HuH-7 (cell line): ENCODE measurements at regions not wholly inside any gene's neighbourhood (a gene's known extent, or its start where the extent isn't known, plus 50 kb on each side); places are given as distances from the start of the nearest gene placed in this dataset.

ENCODE experiments used
- DNase-seq: peaks from one replicate; pipeline ENCODE4 v3.0.0; 2011; ENCODE audit warnings: low spot score

- DNase-seq: no peak
Observed at GRCh38 chr18:51582551-51582950, 385.1 kb upstream of the MEX3C start.

GRCh38 chr18:51588616-51589015 lies 391.1 kb upstream of the MEX3C start:
- no peak for DNase-seq

- no peak for DNase-seq
Observed at GRCh38 chr18:51593931-51594330, 396.4 kb upstream of the MEX3C start.

GRCh38 chr18:51603111-51603510 lies 405.6 kb upstream of the MEX3C start:
- DNase-seq: no peak

- DNase-seq: no peak
Observed at GRCh38 chr18:51603551-51603950, 406.1 kb upstream of the MEX3C start.

GRCh38 chr18:51610481-51610880 lies 413.0 kb upstream of the MEX3C start:
- DNase-seq: no peak

- no peak for DNase-seq
Observed at GRCh38 chr18:51611326-51611725, 413.8 kb upstream of the MEX3C start.

GRCh38 chr18:51614033-51614432 lies 416.6 kb upstream of the MEX3C start:
- DNase-seq: no peak

- no peak for DNase-seq
Observed at GRCh38 chr18:51614967-51615571, 417.6 kb upstream of the MEX3C start.

GRCh38 chr18:51617167-51617566 lies 419.7 kb upstream of the MEX3C start:
- no peak for DNase-seq

GRCh38 chr18:51617572-51618260 lies 420.2 kb upstream of the MEX3C start:
- no peak for DNase-seq

GRCh38 chr18:51619283-51619682 lies 421.8 kb upstream of the MEX3C start:
- DNase-seq: no peak

- peak; percentile 34 for DNase-seq
Observed at GRCh38 chr18:51621113-51621863, 423.8 kb upstream of the MEX3C start.

- no peak for DNase-seq
Observed at GRCh38 chr18:51621864-51622160, 424.3 kb upstream of the MEX3C start.

GRCh38 chr18:51622702-51623101 lies 425.2 kb upstream of the MEX3C start:
- DNase-seq: no peak

- DNase-seq: no peak
Observed at GRCh38 chr18:51623653-51624052, 426.2 kb upstream of the MEX3C start.

- no peak for DNase-seq
Observed at GRCh38 chr18:51630706-51631105, 433.2 kb upstream of the MEX3C start.

- DNase-seq: no peak
Observed at GRCh38 chr18:51637881-51638280, 440.4 kb upstream of the MEX3C start.

GRCh38 chr18:51639541-51639940 lies 442.1 kb upstream of the MEX3C start:
- DNase-seq: no peak

- no peak for DNase-seq
Observed at GRCh38 chr18:51643483-51643882, 446.0 kb upstream of the MEX3C start.

GRCh38 chr18:51645607-51646006 lies 448.1 kb upstream of the MEX3C start:
- no peak for DNase-seq

GRCh38 chr18:51647346-51647745 lies 449.9 kb upstream of the MEX3C start:
- no peak for DNase-seq

- no peak for DNase-seq
Observed at GRCh38 chr18:51647942-51648341, 450.5 kb upstream of the MEX3C start.

- DNase-seq: no peak
Observed at GRCh38 chr18:51649796-51650195, 452.3 kb upstream of the MEX3C start.
